ENCODE measurements at regions not wholly inside any gene's neighbourhood (a gene's known extent, or its start where the extent isn't known, plus 50 kb on each side); places are given as distances from the start of the nearest gene placed in this dataset.

DNA sequence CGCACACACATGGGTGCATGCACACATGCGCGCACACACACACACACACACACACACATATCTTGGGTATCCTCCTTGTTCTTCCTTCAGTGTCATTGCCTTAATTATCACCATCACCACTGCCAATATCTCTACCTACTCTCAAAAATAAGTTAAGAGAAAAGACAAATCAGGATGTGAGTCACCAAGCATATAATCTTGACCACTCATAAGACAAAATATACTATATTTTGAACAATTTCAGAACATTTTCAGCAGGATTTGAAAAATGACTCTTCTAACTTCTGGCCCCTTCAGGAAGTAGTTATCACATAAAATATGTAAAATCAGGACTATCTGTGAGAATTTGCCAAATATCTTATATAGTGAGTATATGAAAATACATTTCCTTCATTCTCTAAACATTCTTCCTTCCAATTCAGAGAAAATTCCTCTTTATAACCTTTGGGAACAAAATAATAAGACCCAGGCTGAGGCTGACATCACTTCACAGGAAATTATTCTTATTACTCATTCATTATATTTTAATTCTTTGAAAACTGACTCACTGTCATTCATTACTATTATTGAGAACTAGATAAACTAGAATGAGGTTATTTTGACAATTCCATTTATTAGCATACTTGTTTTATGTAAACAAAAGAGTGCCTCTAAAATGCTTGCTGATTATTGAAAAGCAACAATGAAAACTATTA, 772.0 kb upstream of the ACO1 start:
- no peak overlapping the region for H3K27ac ChIP-seq (replicated peaks)
- H3K9me3 ChIP-seq (replicated peaks): no peaks in the 10 kb centered on the region
- no peaks in the 10 kb centered on the region for H3K27me3 ChIP-seq (ENCODE audit: low read depth)
- DNase-seq: no peak
- no peak overlapping the region for H3K4me3 ChIP-seq
- intact Hi-C loops (cut with micrococcal nuclease): no loop called here
- TF ChIP-seq, protein P1, sequence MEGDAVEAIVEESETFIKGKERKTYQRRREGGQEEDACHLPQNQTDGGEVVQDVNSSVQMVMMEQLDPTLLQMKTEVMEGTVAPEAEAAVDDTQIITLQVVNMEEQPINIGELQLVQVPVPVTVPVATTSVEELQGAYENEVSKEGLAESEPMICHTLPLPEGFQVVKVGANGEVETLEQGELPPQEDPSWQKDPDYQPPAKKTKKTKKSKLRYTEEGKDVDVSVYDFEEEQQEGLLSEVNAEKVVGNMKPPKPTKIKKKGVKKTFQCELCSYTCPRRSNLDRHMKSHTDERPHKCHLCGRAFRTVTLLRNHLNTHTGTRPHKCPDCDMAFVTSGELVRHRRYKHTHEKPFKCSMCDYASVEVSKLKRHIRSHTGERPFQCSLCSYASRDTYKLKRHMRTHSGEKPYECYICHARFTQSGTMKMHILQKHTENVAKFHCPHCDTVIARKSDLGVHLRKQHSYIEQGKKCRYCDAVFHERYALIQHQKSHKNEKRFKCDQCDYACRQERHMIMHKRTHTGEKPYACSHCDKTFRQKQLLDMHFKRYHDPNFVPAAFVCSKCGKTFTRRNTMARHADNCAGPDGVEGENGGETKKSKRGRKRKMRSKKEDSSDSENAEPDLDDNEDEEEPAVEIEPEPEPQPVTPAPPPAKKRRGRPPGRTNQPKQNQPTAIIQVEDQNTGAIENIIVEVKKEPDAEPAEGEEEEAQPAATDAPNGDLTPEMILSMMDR (IDR thresholded peaks at IDR 0.05; ENCODE audit: borderline replicate concordance): no peak
- no peaks in the 10 kb centered on the region for H3K36me3 ChIP-seq
- no peaks in the 10 kb centered on the region for H3K4me1 ChIP-seq

DNA sequence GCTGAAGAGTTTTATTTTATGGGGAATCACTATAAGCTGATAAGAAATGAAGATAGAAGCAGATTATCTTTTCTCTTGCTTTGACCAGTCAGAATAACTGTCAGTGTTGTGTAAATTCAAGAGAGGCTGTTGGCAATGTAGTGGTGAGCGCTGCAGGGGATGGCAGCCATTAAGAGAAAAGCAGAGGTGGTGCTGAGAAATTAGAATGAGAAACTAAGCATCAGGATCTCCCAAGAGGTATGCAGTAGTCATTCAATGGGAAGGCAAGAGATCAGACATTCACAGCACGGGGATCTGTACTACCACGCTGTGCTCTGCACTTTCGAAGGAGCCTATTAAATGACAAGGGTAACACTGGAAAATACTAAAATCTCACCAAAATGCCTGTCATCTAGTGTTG, 768.5 kb upstream of the ACO1 start:
- no peak for DNase-seq
- Histone ChIP-seq H3K4me3 (no peak overlapping the region), H3K4me1 (no peaks in the 10 kb centered on the region), H3K27me3 (ENCODE audit: low read depth) (no peaks in the 10 kb centered on the region), H3K36me3 (no peaks in the 10 kb centered on the region), H3K9me3 (replicated peaks) (no peaks in the 10 kb centered on the region), H3K27ac (replicated peaks) (no peak overlapping the region)
- intact Hi-C loops (cut with micrococcal nuclease): no loop called here
- TF ChIP-seq, protein P1 (IDR thresholded peaks at IDR 0.05; ENCODE audit: borderline replicate concordance): no peak

DNA sequence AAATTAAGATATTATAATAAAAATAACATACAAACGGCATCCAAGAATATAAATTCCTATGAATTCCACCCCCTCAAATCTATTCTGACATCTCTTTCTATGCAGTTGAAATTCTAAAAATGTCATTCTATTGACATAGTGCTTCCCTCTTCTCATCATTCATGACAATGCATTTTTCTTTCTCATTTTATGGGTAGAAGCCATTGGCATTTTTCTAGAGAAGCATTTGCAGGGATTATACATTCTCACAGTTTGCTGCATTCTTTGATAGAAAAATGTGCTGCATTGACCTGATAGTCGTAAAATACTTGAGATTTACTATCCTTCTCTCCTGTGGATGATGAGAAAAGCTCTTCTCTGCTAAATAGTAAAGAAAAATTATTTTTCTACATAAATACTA, 760.9 kb upstream of the ACO1 start:
- H3K27ac ChIP-seq (replicated peaks): no peak overlapping the region
- DNase-seq: no peak
- H3K9me3 ChIP-seq (replicated peaks): peaks cover 14% of the 10 kb centered on the region
- H3K4me3 ChIP-seq: no peak overlapping the region
- intact Hi-C loops (cut with micrococcal nuclease): no loop called here
- no peaks in the 10 kb centered on the region for H3K36me3 ChIP-seq
- no peaks in the 10 kb centered on the region for H3K4me1 ChIP-seq
- no peaks in the 10 kb centered on the region for H3K27me3 ChIP-seq (ENCODE audit: low read depth)
- TF ChIP-seq, protein P1 (IDR thresholded peaks at IDR 0.05; ENCODE audit: borderline replicate concordance): no peak

DNA sequence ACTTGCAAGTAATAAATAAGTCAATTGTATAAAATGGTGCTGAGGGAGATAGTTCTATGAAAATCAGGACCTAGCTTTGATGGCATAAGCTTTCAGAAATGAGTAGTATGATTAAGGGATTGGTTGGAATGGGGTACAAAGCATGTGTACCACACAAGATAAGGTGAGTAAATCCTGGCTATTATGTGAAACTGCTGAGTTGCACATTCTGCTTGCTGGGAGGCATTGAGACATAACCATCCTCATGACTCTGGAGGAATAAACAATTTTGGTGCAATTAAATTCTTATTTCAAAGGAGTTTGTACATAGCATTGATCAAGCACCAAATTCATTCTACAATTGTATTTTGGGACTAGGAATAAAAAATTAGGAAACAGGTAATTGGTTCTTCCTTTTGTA, 755.2 kb upstream of the ACO1 start:
- intact Hi-C loops (cut with micrococcal nuclease): no loop called here
- no peaks in the 10 kb centered on the region for H3K36me3 ChIP-seq
- no peak overlapping the region for H3K27ac ChIP-seq (replicated peaks)
- no peak for DNase-seq
- TF ChIP-seq, protein P1 (IDR thresholded peaks at IDR 0.05; ENCODE audit: borderline replicate concordance): no peak
- H3K9me3 ChIP-seq (replicated peaks): peaks cover 14% of the 10 kb centered on the region
- H3K27me3 ChIP-seq (ENCODE audit: low read depth): no peaks in the 10 kb centered on the region
- H3K4me1 ChIP-seq: no peaks in the 10 kb centered on the region
- no peak overlapping the region for H3K4me3 ChIP-seq

DNA sequence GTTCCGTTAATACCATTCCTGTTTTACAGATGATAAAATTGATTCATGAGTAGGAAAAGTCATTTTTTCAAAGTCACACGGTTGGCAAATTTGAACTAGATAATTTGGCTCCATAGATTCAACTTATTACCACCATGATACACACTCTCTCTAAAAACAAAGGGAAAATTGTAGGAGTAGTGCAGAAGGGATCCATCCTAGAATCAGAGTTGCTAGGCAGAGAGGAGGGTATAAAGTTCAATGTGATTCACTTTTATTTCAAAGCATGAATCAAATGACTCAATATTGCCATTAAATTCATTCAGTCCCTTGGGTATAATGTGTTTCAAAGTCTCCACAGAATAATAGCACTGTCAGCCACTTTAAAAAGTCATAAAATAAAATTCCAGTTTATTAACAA, 747.2 kb upstream of the ACO1 start:
- TF ChIP-seq, protein P1 (IDR thresholded peaks at IDR 0.05; ENCODE audit: borderline replicate concordance): no peak
- Histone ChIP-seq H3K4me1 (no peaks in the 10 kb centered on the region), H3K27me3 (ENCODE audit: low read depth) (no peaks in the 10 kb centered on the region), H3K36me3 (no peaks in the 10 kb centered on the region), H3K9me3 (replicated peaks) (no peaks in the 10 kb centered on the region), H3K27ac (replicated peaks) (no peak overlapping the region), H3K4me3 (no peak overlapping the region)
- no peak for DNase-seq
- intact Hi-C loops (cut with micrococcal nuclease): no loop called here

All from left ventricle myocardium inferior (tissue), 1 donor.